GM18498 (cell line): ENCODE measurements at regions not wholly inside any gene's neighbourhood (a gene's known extent, or its start where the extent isn't known, plus 50 kb on each side); places are given as distances from the start of the nearest gene placed in this dataset.

Source experiments
- ATAC-seq: cut with Tn5 transposase; IDR thresholded peaks from one replicate; pipeline ENCODE4 v1.9.1; 2021; ENCODE audit warnings: mild to moderate bottlenecking, moderate library complexity; ENCODE audit not compliant: unreplicated experiment

DNA sequence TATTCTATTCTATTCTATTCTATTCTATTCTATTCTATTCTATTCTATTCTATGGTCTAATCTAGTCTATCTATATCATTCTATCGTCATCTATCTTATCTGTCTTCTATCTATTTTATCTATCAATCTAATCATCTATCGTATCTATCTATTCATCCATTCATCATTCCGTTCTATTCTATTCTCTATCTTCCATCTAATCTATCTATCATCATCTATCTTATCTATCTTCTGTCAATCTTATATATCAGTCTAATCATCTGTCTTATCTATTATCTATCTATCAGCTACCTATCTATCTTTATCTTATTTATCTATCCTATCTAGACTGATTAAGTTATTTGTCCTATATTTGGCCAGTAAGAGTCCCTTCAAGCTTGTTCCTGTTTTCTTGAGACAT, 831.5 kb upstream of the TMEM132C start:
- no peak for ATAC-seq

DNA sequence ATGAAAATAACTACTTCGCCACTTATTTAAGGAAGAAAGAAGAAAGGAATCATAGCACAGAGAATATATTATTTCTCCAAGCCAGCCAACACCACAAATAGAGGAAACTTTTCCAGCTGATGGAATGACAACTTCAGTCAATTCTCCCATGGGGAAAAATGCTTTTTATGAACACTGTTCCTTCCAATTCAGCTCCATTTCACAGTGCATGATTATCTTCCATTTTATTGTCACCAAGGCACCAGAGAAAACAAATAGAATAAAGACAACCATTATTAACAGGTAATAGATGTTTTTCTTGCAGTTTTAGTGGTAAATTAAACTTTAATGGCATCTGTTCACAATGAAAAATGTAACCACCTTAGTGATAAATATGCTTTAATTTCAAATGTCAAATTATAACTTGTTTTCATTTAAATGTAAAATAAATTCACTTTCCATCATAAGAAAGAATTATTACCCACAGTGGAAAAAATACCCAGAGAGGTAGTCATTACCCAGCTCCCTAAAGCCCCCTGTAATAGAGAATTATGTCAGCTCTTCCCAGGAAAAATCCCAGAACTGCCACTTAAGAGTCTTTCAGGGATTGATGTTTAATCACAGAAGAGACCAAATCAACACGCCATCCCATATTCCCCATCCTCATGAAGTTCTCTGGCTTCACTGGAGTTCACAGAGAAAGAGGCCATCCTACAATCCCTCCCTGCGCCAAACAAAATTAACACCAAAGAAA, 828.3 kb upstream of the TMEM132C start:
- no peak for ATAC-seq

DNA sequence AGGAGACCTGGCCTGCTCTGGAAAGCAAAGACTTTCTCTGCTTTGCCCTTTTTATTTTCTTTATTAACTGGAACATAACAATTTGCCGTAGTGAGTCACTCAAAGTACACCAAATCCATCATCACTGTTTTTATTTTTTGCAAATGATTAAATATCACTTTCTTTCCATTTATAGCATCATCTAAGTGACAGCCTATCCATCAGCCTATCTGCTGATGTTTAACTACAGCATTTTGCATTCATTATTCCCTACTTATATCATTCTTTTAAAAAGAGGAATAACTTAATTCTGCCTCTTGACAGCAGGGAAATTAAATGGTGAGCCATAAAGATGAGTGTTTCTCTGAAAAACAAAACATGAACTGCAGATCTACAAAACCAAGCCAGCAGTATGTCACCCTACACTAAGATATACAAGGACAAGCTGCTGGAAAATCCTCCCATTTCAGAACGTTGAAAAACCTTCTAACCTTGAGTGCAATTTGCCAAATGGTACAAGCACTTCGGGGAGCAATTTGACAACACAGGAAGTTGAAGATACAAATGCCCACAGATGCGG, 821.3 kb upstream of the TMEM132C start:
- no peak for ATAC-seq

GRCh38 chr12:127448906-127449305, 818.1 kb upstream of the TMEM132C start:
- ATAC-seq: no peak

DNA sequence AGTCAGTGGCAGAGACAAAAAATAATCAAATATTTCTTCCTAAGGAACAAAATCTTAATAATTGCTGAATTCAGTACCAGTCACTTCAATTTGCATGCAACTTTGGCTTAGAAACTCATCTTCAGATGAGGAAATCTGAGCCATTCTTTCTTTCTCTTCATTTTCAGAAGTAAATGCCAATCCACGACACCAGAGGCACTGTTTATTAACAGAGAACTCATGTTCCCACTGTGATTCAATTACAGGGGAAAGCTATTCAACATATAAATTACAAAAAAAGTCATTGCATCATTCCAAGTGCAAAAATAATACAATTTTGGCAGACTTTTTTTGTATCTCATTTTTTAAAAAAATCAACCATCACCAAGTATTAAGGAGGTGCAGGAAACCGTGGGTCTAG, 816.1 kb upstream of the TMEM132C start:
- no peak for ATAC-seq

DNA sequence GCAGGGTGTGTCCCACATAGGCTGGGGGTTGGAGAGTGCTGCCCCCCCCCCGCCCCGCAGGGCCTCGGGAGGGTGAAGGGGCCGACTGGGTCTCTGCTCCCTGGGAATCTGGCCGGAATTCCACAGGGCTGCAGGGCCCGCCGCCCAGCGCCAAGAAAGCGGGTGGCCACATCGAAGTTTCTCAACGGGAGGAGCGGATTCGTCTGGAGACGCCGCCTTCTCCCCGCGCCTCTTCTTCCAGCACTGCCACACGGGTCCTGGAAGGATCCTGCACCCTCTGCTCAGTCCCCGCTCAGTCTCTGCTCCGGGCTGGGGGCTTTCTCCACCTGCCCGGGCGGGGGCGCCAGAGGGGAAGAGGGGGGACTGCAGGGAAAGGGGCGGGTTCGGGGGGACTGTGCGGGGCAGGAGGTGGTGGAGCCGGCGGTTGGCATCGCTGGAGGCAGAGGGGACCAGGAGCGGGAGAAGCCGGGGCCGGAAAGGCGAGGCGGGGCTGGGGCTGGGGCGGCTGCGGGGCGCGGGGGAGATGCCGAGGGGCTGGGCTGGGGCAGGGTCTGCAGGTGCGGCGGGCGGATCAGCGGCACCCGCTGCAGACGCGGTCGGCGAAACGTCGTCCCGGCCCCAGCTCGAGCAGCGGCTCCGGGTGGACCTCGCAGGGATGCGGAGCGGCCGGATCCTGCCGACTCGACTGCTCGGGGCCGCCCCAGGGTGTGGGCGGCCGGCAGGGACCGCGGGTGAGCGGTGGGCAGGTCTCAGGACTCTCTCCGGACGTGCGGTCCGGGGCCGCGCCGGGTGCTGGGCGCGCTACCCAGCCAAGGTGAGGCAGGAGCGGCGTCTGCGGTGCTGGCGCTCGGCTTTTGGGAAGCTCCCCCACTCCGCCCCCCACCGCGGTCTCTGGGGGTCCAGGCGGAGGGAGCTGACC, 811.4 kb upstream of the TMEM132C start:
- no peak for ATAC-seq

DNA sequence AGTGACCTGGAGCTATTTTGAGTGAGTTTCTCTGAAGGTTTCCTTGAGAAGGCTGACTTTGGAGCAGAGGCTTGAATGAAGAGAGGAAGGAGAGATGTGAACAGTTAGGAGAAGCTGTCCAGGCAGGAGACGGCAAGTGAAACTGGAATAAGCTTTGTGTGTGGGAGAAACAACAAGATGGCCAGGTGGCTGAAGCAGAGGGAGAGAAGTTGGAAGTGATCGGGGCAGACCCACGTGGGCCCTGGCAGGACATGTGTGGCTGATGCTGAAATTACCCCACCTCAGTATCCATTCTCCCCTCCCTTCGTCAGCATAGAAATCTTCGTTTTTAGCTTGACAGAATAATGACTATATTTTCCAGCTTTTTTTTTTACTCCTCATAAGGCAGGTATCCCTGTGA, 809.2 kb upstream of the TMEM132C start:
- no peak for ATAC-seq

GRCh38 chr12:127459166-127459565, 807.8 kb upstream of the TMEM132C start:
- ATAC-seq: no peak

DNA sequence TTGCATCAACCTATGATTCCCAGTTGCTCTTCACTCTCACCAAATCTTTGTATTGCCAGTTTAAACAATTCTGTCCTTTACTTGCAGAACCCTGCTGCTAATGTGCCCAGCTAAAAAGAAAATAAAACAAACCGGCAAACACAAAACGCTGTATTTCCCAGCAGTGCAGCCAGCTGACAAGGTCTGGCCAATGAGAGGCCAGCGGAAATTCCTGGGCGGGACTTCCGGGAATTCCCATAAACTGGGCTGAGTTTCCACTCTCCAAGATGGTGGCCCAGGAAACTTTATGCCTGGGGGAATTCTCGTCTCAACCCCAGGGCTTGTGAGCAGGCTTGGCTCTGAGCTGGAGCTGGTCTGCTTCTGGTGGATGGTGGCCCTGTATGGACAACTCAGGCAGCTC, 807.3 kb upstream of the TMEM132C start:
- ATAC-seq: no peak

- no peak for ATAC-seq
Measured at GRCh38 chr12:127463237-127463636, 803.7 kb upstream of the TMEM132C start.

- ATAC-seq: no peak
Measured at GRCh38 chr12:127469331-127469730, 797.6 kb upstream of the TMEM132C start.

GRCh38 chr12:127473766-127474165, 793.2 kb upstream of the TMEM132C start:
- ATAC-seq: no peak

DNA sequence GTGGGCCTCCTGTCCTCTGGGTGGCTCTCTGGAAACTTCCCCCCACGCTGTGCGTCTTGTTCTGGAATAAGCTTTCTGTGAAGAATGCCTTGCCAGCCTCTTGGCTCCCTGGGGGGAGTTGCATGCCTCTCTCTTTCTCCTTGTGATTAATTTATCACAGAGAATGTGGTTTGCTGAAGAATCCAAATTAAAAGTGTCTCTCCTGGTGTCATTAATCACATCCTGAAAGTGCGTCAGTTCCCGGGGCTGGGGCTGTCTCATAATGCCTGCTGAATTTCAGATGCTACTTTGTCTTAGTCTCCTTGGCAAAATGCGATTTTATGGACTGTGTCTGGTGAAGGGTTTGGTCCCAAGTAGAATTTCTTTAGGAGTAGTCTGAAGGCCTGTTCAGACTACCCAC, 787.7 kb upstream of the TMEM132C start:
- ATAC-seq: no peak

DNA sequence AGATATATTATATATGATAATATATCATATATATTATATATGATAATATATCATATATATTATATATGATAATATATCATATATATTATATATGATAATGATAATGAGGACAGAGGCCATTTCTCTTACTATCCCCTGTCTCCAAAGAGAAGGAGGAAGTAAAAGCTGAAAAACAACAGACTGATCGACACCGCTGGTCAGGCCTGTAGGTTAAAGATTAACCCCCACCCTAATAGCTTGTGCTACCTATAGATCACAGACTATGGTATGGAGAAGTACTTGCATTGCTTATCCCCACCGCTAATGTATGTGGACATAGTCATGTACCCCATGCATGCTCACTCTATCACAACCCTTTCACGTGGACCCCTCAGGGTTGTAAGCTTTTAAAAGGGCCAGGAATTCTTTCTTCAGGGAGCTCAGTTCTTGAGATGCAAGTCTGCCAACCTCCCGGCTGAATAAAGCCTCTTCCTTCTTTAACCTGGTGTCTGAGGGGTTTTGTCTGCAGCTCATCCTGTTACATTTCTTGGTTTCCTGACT, 786.1 kb upstream of the TMEM132C start:
- no peak for ATAC-seq

GRCh38 chr12:127482950-127483349, 784.0 kb upstream of the TMEM132C start:
- no peak for ATAC-seq

- ATAC-seq: no peak
Measured at GRCh38 chr12:127485528-127485927, 781.4 kb upstream of the TMEM132C start.

DNA sequence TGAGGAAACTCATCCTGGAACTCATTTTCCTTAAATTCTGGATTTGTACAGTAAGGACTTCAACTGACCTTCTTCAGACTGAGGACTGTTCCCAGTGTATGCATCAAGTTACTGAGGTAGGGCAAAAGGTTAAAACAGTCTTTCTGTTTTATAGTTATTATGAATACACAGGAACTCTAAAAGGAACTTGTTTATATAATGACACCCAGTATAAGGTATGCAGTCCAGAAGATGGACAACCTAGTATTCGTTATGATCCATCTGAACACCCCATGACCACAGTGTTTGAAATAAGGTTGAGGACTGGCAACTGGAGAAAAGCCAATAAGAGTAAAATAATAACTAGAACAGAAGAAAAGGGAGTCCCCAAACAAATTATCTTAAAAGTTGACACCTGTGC, 779.9 kb upstream of the TMEM132C start:
- no peak for ATAC-seq

DNA sequence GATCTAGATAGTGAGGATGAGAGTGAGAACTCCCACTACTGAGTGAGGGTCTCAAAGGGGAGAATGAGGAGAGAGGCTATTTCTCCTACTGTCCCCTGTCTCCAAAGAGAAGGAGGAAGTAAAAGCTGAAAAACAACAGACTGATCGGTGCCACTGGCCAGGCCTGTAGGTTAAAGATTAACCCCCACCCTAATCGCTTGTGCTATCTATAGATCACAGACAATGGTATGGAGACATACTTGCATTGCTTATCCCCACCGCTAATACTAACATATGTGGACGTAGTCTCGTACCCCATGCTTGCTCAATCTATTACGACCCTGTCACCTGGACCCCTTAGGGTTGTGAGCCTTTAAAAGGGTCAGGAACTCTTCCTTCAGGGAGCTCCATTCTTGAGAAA, 777.9 kb upstream of the TMEM132C start:
- ATAC-seq: no peak

DNA sequence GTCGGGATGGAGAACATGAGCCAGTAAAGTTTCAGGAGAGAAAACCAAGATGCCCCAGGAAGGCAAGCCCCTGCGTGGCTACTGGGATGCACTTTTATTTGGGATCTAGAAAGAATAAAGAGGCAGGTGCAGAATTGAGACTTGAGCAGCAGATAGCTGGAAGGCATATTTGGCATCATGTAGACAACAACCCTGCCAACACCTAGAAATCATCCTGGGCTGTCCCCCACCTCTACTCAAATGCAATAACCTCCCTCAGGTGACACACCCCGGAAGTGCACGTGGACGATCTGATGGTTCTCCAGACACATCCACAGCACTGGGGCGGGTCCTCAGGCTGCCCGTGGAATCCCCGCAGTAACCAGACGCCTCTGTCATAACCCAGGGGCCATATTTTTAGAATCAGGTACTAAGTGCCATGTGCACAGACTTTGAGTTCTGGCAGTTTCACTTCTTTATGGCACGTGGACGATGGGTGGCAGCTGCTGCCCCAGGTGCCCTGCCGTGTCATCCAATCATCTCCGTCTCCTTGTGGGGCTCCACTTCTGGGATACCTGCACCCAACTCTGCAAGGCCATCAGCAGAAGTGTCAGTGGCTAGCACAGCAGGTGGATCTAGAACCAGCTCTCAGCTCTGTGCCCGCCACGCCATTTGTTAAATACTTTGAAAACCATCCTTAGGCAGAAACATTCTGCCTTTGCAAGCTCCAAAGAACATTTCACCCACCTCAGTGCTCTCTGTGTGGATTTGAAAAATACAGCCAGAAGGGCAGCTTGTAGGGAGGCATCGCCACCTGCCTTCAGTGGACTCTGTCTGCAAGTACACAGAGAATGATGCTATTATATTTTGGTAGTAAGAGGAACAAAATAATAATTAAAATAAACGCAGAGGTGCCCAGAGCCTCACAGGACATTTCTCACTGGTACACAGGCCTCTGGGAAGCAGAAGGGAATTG, 771.7 kb upstream of the TMEM132C start:
- no peak for ATAC-seq

GRCh38 chr12:127496255-127496654, 770.7 kb upstream of the TMEM132C start:
- no peak for ATAC-seq
